ENCODE measurements at regions not wholly inside any gene's neighbourhood (a gene's known extent, or its start where the extent isn't known, plus 50 kb on each side); places are given as distances from the start of the nearest gene placed in this dataset.

DNA sequence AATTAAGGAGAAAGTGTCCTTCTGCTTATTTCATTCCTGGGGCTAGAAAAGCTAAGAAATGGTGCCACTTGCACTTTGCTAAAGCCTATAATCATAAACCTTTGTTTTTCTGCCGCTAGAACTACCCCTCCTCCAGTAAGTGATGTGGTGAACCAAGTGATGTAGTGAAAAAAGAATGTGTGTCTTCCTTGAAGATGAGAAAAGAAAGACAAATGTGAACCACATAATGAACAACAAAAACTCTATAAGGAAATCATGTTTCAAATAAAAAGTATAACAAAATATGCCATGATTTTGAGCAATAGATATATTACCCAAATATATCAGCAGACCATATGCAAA lies 179.0 kb upstream of the SGCD start:
- no peak for DNase-seq (ENCODE audit: low spot score)
- WGBS = 75% methylated on average over 1 of the region's 1 CpG
- Histone ChIP-seq H3K36me3 (ENCODE audit: control insufficient read depth in 4 of 4, insufficient read depth in 3 of 4, low read depth in 1 of 4, low read length in 3 of 4) (no peaks in the 10 kb centered on the region), H3K4me3 (ENCODE audit: low read depth in 1 of 3, low read length in 3 of 3) (no peak overlapping the region), H3K9me3 (ENCODE audit: control insufficient read depth in 4 of 4, low read length in 3 of 4) (peaks cover 0 to 1% (median 0%) of the 10 kb centered on the region in 4 donors), H3K27me3 (ENCODE audit: control insufficient read depth in 4 of 4, insufficient read depth in 4 of 4, low read length in 3 of 4) (peaks cover 0 to 2% (median 0%) of the 10 kb centered on the region in 4 donors), H3K9ac (ENCODE audit: low read depth in 1 of 2, low read length in 2 of 2) (no peak overlapping the region), H3K27ac (ENCODE audit: low read depth in 1 of 2, low read length in 2 of 2) (no peak overlapping the region), H3K4me1 (ENCODE audit: control insufficient read depth in 4 of 4, insufficient read depth in 4 of 4, low read length in 3 of 4) (no peaks in the 10 kb centered on the region)
- TF ChIP-seq YY1 (IDR thresholded peaks at IDR 0.05) = no peak

- 85% methylated on average over 1 of the region's 1 CpG for WGBS
- H3K36me3 ChIP-seq (ENCODE audit: control insufficient read depth in 4 of 4, insufficient read depth in 3 of 4, low read depth in 1 of 4, low read length in 3 of 4) = no peaks in the 10 kb centered on the region
- TF ChIP-seq REST (IDR thresholded peaks at IDR 0.05) (no peak), GABPA (IDR thresholded peaks at IDR 0.05 in 1 of 2, conservative IDR thresholded peaks at IDR 0.05 in 1 of 2) (no peak), RAD21 (IDR thresholded peaks at IDR 0.05) (no peak), ATF3 (IDR thresholded peaks at IDR 0.05) (no peak), FOXA1 (IDR thresholded peaks at IDR 0.05) (no peak), FOXA2 (IDR thresholded peaks at IDR 0.05) (no peak), JUND (IDR thresholded peaks at IDR 0.05) (no peak), SP1 (IDR thresholded peaks at IDR 0.05) (no peak), NR2F2 (IDR thresholded peaks at IDR 0.05) (no peak)
- TF ChIP-seq, protein P1, sequence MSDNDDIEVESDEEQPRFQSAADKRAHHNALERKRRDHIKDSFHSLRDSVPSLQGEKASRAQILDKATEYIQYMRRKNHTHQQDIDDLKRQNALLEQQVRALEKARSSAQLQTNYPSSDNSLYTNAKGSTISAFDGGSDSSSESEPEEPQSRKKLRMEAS (IDR thresholded peaks at IDR 0.05) = no peak
- TF ChIP-seq, protein P2, sequence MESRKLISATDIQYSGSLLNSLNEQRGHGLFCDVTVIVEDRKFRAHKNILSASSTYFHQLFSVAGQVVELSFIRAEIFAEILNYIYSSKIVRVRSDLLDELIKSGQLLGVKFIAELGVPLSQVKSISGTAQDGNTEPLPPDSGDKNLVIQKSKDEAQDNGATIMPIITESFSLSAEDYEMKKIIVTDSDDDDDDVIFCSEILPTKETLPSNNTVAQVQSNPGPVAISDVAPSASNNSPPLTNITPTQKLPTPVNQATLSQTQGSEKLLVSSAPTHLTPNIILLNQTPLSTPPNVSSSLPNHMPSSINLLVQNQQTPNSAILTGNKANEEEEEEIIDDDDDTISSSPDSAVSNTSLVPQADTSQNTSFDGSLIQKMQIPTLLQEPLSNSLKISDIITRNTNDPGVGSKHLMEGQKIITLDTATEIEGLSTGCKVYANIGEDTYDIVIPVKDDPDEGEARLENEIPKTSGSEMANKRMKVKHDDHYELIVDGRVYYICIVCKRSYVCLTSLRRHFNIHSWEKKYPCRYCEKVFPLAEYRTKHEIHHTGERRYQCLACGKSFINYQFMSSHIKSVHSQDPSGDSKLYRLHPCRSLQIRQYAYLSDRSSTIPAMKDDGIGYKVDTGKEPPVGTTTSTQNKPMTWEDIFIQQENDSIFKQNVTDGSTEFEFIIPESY (IDR thresholded peaks at IDR 0.05) = no peak
- no peak overlapping the region for H3K27ac ChIP-seq (ENCODE audit: low read depth in 1 of 2, low read length in 2 of 2)
- peaks cover 0 to 1% (median 0%) of the 10 kb centered on the region in 4 donors for H3K9me3 ChIP-seq (ENCODE audit: control insufficient read depth in 4 of 4, low read length in 3 of 4)
- DNase-seq (ENCODE audit: low spot score) = no peak
- no peak overlapping the region for H3K9ac ChIP-seq (ENCODE audit: low read depth in 1 of 2, low read length in 2 of 2)
- H3K27me3 ChIP-seq (ENCODE audit: control insufficient read depth in 4 of 4, insufficient read depth in 4 of 4, low read length in 3 of 4) = peaks cover 0 to 2% (median 0%) of the 10 kb centered on the region in 4 donors
- no peak overlapping the region for H3K4me3 ChIP-seq (ENCODE audit: low read depth in 1 of 3, low read length in 3 of 3)
- no peaks in the 10 kb centered on the region for H3K4me1 ChIP-seq (ENCODE audit: control insufficient read depth in 4 of 4, insufficient read depth in 4 of 4, low read length in 3 of 4)
Observed at GRCh38 chr5:156148301-156148700, 178.7 kb upstream of the SGCD start.

DNA sequence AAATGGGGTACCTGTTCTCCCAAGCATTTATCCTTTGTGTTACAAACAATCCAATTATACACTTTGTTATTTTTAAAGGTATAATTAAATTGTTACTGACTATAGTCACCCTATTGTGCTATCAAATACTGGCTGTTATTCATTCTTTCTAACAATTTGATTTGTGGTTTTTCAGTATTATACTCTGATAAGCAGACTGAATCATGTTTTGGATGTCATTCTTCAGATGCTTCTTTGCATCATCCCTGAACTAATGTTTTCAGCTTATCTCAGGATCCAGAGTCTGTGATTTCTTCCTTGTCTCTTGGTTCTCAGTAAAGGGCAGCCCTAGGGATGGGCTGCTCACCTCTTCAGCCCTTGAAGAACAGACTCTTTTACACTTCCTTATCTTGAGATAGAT lies 177.8 kb upstream of the SGCD start:
- no peak overlapping the region for H3K27ac ChIP-seq (ENCODE audit: low read depth in 1 of 2, low read length in 2 of 2)
- DNase-seq (ENCODE audit: low spot score) = no peak

More for the DNA sequence above, 177.8 kb upstream of the SGCD start:
- Histone ChIP-seq H3K9ac (ENCODE audit: low read depth in 1 of 2, low read length in 2 of 2) (no peak overlapping the region), H3K27me3 (ENCODE audit: control insufficient read depth in 4 of 4, insufficient read depth in 4 of 4, low read length in 3 of 4) (peaks cover 0 to 2% (median 0%) of the 10 kb centered on the region in 4 donors), H3K4me3 (ENCODE audit: low read depth in 1 of 3, low read length in 3 of 3) (no peak overlapping the region), H3K9me3 (ENCODE audit: control insufficient read depth in 4 of 4, low read length in 3 of 4) (no peaks in the 10 kb centered on the region), H3K4me1 (ENCODE audit: control insufficient read depth in 4 of 4, insufficient read depth in 4 of 4, low read length in 3 of 4) (no peaks in the 10 kb centered on the region), H3K36me3 (ENCODE audit: control insufficient read depth in 4 of 4, insufficient read depth in 3 of 4, low read depth in 1 of 4, low read length in 3 of 4) (no peaks in the 10 kb centered on the region)
- TF ChIP-seq EGR1 (IDR thresholded peaks at IDR 0.05; ENCODE audit: low read depth in 2 of 2) (no peak), HNF4A (conservative IDR thresholded peaks at IDR 0.05) (no peak), SP1 (IDR thresholded peaks at IDR 0.05) (no peak)

All from liver (tissue), 7 donors.